NOMO-1 treated with DMSO at 0.1 percent for 48 hours (cell line): ENCODE measurements at regions not wholly inside any gene's neighbourhood (a gene's known extent, or its start where the extent isn't known, plus 50 kb on each side); places are given as distances from the start of the nearest gene placed in this dataset.

Source experiments
- DNase-seq: peaks from one replicate; lab custom pipeline; 2025; ENCODE audit not compliant: unreplicated experiment; lab: John Stamatoyannopoulos, UW

- DNase-seq = no peak
Observed at GRCh38 chr11:106212081-106212480, 134.6 kb downstream of the AASDHPPT start.

- no peak for DNase-seq
Observed at GRCh38 chr11:106216281-106216680, 138.8 kb downstream of the AASDHPPT start.

- no peak for DNase-seq
Observed at GRCh38 chr11:106217456-106217855, 140.0 kb downstream of the AASDHPPT start.

- DNase-seq = no peak
Observed at GRCh38 chr11:106218106-106218505, 140.6 kb downstream of the AASDHPPT start.

- no peak for DNase-seq
Observed at GRCh38 chr11:106222626-106223025, 145.2 kb downstream of the AASDHPPT start.

- no peak for DNase-seq
Observed at GRCh38 chr11:106224172-106224571, 146.7 kb downstream of the AASDHPPT start.

GRCh38 chr11:106228996-106229395 lies 151.5 kb downstream of the AASDHPPT start:
- no peak for DNase-seq

GRCh38 chr11:106231591-106231990 lies 154.1 kb downstream of the AASDHPPT start:
- DNase-seq = no peak

- DNase-seq = no peak
Observed at GRCh38 chr11:106233191-106233590, 155.7 kb downstream of the AASDHPPT start.

- no peak for DNase-seq
Observed at GRCh38 chr11:106234794-106235193, 157.3 kb downstream of the AASDHPPT start.

GRCh38 chr11:106236295-106236694 lies 158.8 kb downstream of the AASDHPPT start:
- DNase-seq = no peak

GRCh38 chr11:106238704-106239360 lies 161.4 kb downstream of the AASDHPPT start:
- DNase-seq = no peak

GRCh38 chr11:106241601-106242257 lies 164.3 kb downstream of the AASDHPPT start:
- DNase-seq = no peak

- no peak for DNase-seq
Observed at GRCh38 chr11:106242718-106243415, 165.4 kb downstream of the AASDHPPT start.

GRCh38 chr11:106246495-106246894 lies 169.0 kb downstream of the AASDHPPT start:
- DNase-seq = no peak

- DNase-seq = no peak
Observed at GRCh38 chr11:106249617-106250239, 172.3 kb downstream of the AASDHPPT start.

GRCh38 chr11:106262852-106263251 lies 185.4 kb downstream of the AASDHPPT start:
- no peak for DNase-seq

GRCh38 chr11:106263527-106263926 lies 186.1 kb downstream of the AASDHPPT start:
- DNase-seq = no peak

GRCh38 chr11:106271086-106271485 lies 193.6 kb downstream of the AASDHPPT start:
- DNase-seq = no peak

GRCh38 chr11:106271686-106272085 lies 194.2 kb downstream of the AASDHPPT start:
- DNase-seq = no peak

GRCh38 chr11:106275151-106275550 lies 197.7 kb downstream of the AASDHPPT start:
- no peak for DNase-seq

- DNase-seq = no peak
Observed at GRCh38 chr11:106276126-106276525, 198.7 kb downstream of the AASDHPPT start.
